Astrocyte (in vitro differentiated cells and primary cell): ENCODE measurements at regions not wholly inside any gene's neighbourhood (a gene's known extent, or its start where the extent isn't known, plus 50 kb on each side); places are given as distances from the start of the nearest gene placed in this dataset.

Experiments
- DNase-seq: peaks from one replicate; pipeline ENCODE4 v3.0.0-alpha.2; 2010; ENCODE audit warnings: low read depth
- FAIRE-seq: peaks from 2 replicates; lab custom pipeline; 2011; peaks lifted over from hg19 to GRCh38; lab: Jason Lieb, UNC
- H2AFZ ChIP-seq: 2 replicates; pipeline ENCODE4 v1.6.0; 2012; ENCODE audit warnings: low read depth, low read length, inconsistent platforms
- H3K27ac ChIP-seq: 2 replicates; pipeline ENCODE4 v1.5.1; 2011; ENCODE audit warnings: low read depth, low read length, inconsistent platforms
- H3K27me3 ChIP-seq: 2 replicates; pipeline ENCODE4 v1.6.0; 2011; ENCODE audit warnings: low read length, inconsistent platforms; ENCODE audit not compliant: insufficient read depth
- H3K36me3 ChIP-seq: 2 replicates; pipeline ENCODE4 v1.5.1; 2011; ENCODE audit warnings: low read length, inconsistent platforms; ENCODE audit not compliant: insufficient read depth
- H3K4me1 ChIP-seq: 2 replicates; pipeline ENCODE4 v1.5.1; 2011; ENCODE audit warnings: low read length, inconsistent platforms; ENCODE audit not compliant: insufficient read depth
- H3K4me2 ChIP-seq: 2 replicates; pipeline ENCODE4 v1.6.0; 2012; ENCODE audit warnings: low read length, inconsistent platforms
- H3K4me3 ChIP-seq: 2 replicates; pipeline ENCODE4 v1.5.1; 2011; ENCODE audit warnings: low read depth, mild to moderate bottlenecking, low read length, inconsistent platforms; ENCODE audit not compliant: insufficient read depth
- H3K79me2 ChIP-seq: 2 replicates; pipeline ENCODE4 v1.6.0; 2012; ENCODE audit warnings: mild to moderate bottlenecking, low read length, inconsistent platforms; ENCODE audit not compliant: insufficient read depth
- H3K9ac ChIP-seq: 2 replicates; pipeline ENCODE4 v1.6.0; 2012; ENCODE audit warnings: mild to moderate bottlenecking, low read length, inconsistent platforms
- H3K9me3 ChIP-seq: 2 replicates; pipeline ENCODE4 v1.5.1; 2012; ENCODE audit warnings: low read depth, mild to moderate bottlenecking, low read length, inconsistent platforms; ENCODE audit not compliant: insufficient read depth
- H4K20me1 ChIP-seq: 2 replicates; pipeline ENCODE4 v1.6.0; 2012; ENCODE audit warnings: low read length, inconsistent platforms; ENCODE audit not compliant: insufficient read depth
- H3K27ac Mint-ChIP-seq: one replicate; pipeline ENCODE4 v1.8.0; 2021; ENCODE audit warnings: mild to moderate bottlenecking, mixed read lengths; ENCODE audit not compliant: unreplicated experiment
- H3K27me3 Mint-ChIP-seq: one replicate; pipeline ENCODE4 v1.8.0; 2021; ENCODE audit warnings: low read depth, mixed read lengths; ENCODE audit not compliant: unreplicated experiment
- H3K36me3 Mint-ChIP-seq: one replicate; pipeline ENCODE4 v1.8.0; 2021; ENCODE audit warnings: low read depth, mixed read lengths; ENCODE audit not compliant: unreplicated experiment
- H3K4me1 Mint-ChIP-seq: one replicate; pipeline ENCODE4 v1.8.0; 2021; ENCODE audit warnings: low read depth, mixed read lengths; ENCODE audit not compliant: unreplicated experiment
- H3K4me3 Mint-ChIP-seq: one replicate; pipeline ENCODE4 v1.8.0; 2021; ENCODE audit warnings: mild to moderate bottlenecking, moderate library complexity, mixed read lengths; ENCODE audit not compliant: unreplicated experiment
- H3K9me3 Mint-ChIP-seq: one replicate; pipeline ENCODE4 v1.8.0; 2021; ENCODE audit warnings: mild to moderate bottlenecking, mixed read lengths; ENCODE audit not compliant: unreplicated experiment
- EZH2 ChIP-seq: IDR thresholded peaks from 2 replicates; pipeline ENCODE4 v1.6.1; 2012; ENCODE audit warnings: mild to moderate bottlenecking, low read length, inconsistent platforms; ENCODE audit not compliant: insufficient read depth
- TF ChIP-seq, protein P1 (sequence below): IDR thresholded peaks from 2 replicates; pipeline ENCODE4 v1.5.1; 2011; ENCODE audit warnings: low read depth, mild to moderate bottlenecking, inconsistent platforms, low read length, moderate library complexity; ENCODE audit not compliant: insufficient read depth

GRCh38 chr1:234539666-234540403 is 60.9 kb upstream of the TARBP1 start:
- H4K20me1 ChIP-seq = no peaks in the 10 kb centered on the region
- FAIRE-seq = no peak
- no peak overlapping the region for H2AFZ ChIP-seq
- peaks cover 25% of the 10 kb centered on the region for H3K4me1 ChIP-seq
- H3K9ac ChIP-seq = no peak overlapping the region
- no peak overlapping the region for H3K4me2 ChIP-seq
- no peaks in the 10 kb centered on the region for H3K36me3 ChIP-seq
- no peaks in the 10 kb centered on the region for H3K36me3 Mint-ChIP-seq
- DNase-seq = no peak
- H3K27me3 ChIP-seq = no peaks in the 10 kb centered on the region
- no peaks in the 10 kb centered on the region for H3K9me3 ChIP-seq
- no peaks in the 10 kb centered on the region for H3K79me2 ChIP-seq
- H3K4me3 ChIP-seq = no peak overlapping the region
- no peak overlapping the region for H3K27ac Mint-ChIP-seq
- TF ChIP-seq EZH2 = no peak
- TF ChIP-seq, protein P1, sequence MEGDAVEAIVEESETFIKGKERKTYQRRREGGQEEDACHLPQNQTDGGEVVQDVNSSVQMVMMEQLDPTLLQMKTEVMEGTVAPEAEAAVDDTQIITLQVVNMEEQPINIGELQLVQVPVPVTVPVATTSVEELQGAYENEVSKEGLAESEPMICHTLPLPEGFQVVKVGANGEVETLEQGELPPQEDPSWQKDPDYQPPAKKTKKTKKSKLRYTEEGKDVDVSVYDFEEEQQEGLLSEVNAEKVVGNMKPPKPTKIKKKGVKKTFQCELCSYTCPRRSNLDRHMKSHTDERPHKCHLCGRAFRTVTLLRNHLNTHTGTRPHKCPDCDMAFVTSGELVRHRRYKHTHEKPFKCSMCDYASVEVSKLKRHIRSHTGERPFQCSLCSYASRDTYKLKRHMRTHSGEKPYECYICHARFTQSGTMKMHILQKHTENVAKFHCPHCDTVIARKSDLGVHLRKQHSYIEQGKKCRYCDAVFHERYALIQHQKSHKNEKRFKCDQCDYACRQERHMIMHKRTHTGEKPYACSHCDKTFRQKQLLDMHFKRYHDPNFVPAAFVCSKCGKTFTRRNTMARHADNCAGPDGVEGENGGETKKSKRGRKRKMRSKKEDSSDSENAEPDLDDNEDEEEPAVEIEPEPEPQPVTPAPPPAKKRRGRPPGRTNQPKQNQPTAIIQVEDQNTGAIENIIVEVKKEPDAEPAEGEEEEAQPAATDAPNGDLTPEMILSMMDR = no peak
- no peak overlapping the region for H3K27ac ChIP-seq
- peaks cover 14% of the 10 kb centered on the region for H3K27me3 Mint-ChIP-seq
- H3K9me3 Mint-ChIP-seq = no peaks in the 10 kb centered on the region
- no peak overlapping the region for H3K4me3 Mint-ChIP-seq
- H3K4me1 Mint-ChIP-seq = peaks cover 23% of the 10 kb centered on the region

GRCh38 chr1:234538930-234539649 is 60.1 kb upstream of the TARBP1 start:
- Mint-ChIP-seq H3K9me3 (no peaks in the 10 kb centered on the region), H3K27ac (no peak overlapping the region), H3K4me1 (peaks cover 23% of the 10 kb centered on the region), H3K4me3 (no peak overlapping the region), H3K27me3 (peaks cover 14% of the 10 kb centered on the region), H3K36me3 (no peaks in the 10 kb centered on the region)
- H3K27ac ChIP-seq = no peak overlapping the region
- FAIRE-seq (no peak), DNase-seq (no peak)
- H3K4me3 ChIP-seq = no peak overlapping the region
- H3K9ac ChIP-seq = no peak overlapping the region
- TF ChIP-seq, protein P1 = no peak
- no peak for TF ChIP-seq EZH2
- no peaks in the 10 kb centered on the region for H3K79me2 ChIP-seq
- no peaks in the 10 kb centered on the region for H3K27me3 ChIP-seq
- no peaks in the 10 kb centered on the region for H3K36me3 ChIP-seq
- no peaks in the 10 kb centered on the region for H4K20me1 ChIP-seq
- peaks cover 27% of the 10 kb centered on the region for H3K4me1 ChIP-seq
- no peaks in the 10 kb centered on the region for H3K9me3 ChIP-seq
- no peak overlapping the region for H2AFZ ChIP-seq
- H3K4me2 ChIP-seq = no peak overlapping the region
